ENCODE measurements at regions not wholly inside any gene's neighbourhood (a gene's known extent, or its start where the extent isn't known, plus 50 kb on each side); places are given as distances from the start of the nearest gene placed in this dataset.

- DNase-seq (ENCODE audit: low read depth): no peak
- TF ChIP-seq CTCF (IDR thresholded peaks at IDR 0.05; ENCODE audit: control insufficient read depth, extremely low read depth, insufficient read depth): no peak
- H3K4me3 ChIP-seq (ENCODE audit: low read depth, low read length): no peak overlapping the region
Observed at GRCh38 chr14:104448721-104449120, 130.8 kb upstream of the C14orf180 start.

GRCh38 chr14:104450811-104451401 is 128.7 kb upstream of the C14orf180 start:
- no peak overlapping the region for H3K4me3 ChIP-seq (ENCODE audit: low read depth, low read length)
- no peak for DNase-seq (ENCODE audit: low read depth)
- TF ChIP-seq CTCF (IDR thresholded peaks at IDR 0.05; ENCODE audit: control insufficient read depth, extremely low read depth, insufficient read depth): no peak

GRCh38 chr14:104451474-104451873 is 128.1 kb upstream of the C14orf180 start:
- TF ChIP-seq CTCF (IDR thresholded peaks at IDR 0.05; ENCODE audit: control insufficient read depth, extremely low read depth, insufficient read depth): no peak
- DNase-seq (ENCODE audit: low read depth): no peak
- no peak overlapping the region for H3K4me3 ChIP-seq (ENCODE audit: low read depth, low read length)

- TF ChIP-seq CTCF (IDR thresholded peaks at IDR 0.05; ENCODE audit: control insufficient read depth, extremely low read depth, insufficient read depth): no peak
- DNase-seq (ENCODE audit: low read depth): no peak
- H3K4me3 ChIP-seq (ENCODE audit: low read depth, low read length): no peak overlapping the region
Observed at GRCh38 chr14:104458845-104459244, 120.7 kb upstream of the C14orf180 start.

- TF ChIP-seq CTCF (IDR thresholded peaks at IDR 0.05; ENCODE audit: control insufficient read depth, extremely low read depth, insufficient read depth): no peak
- H3K4me3 ChIP-seq (ENCODE audit: low read depth, low read length): no peak overlapping the region
- DNase-seq (ENCODE audit: low read depth): no peak
Observed at GRCh38 chr14:104460791-104461651, 118.5 kb upstream of the C14orf180 start.

- no peak for DNase-seq (ENCODE audit: low read depth)
- H3K4me3 ChIP-seq (ENCODE audit: low read depth, low read length): no peak overlapping the region
- TF ChIP-seq CTCF (IDR thresholded peaks at IDR 0.05; ENCODE audit: control insufficient read depth, extremely low read depth, insufficient read depth): no peak
Observed at GRCh38 chr14:104461676-104462449, 117.7 kb upstream of the C14orf180 start.

All from LNCaP clone FGC (cell line).